NT2/D1 (cell line): ENCODE measurements at regions not wholly inside any gene's neighbourhood (a gene's known extent, or its start where the extent isn't known, plus 50 kb on each side); places are given as distances from the start of the nearest gene placed in this dataset.

ENCODE experiments used
- YY1 ChIP-seq: IDR thresholded peaks from 2 replicates; pipeline ENCODE4 v1.6.1; 2011; ENCODE audit not compliant: insufficient read length, insufficient read depth
- ZNF274 ChIP-seq: IDR thresholded peaks from 2 replicates; pipeline ENCODE4 v1.6.1; 2011; ENCODE audit warnings: mild to moderate bottlenecking, low read depth, low read length

- no peak for TF ChIP-seq YY1
- no peak for TF ChIP-seq ZNF274
Measured at GRCh38 chr20:7692478-7692877, 247.8 kb downstream of the HAO1 start.
